CD1c-positive myeloid dendritic cell (primary cell): ENCODE measurements at regions not wholly inside any gene's neighbourhood (a gene's known extent, or its start where the extent isn't known, plus 50 kb on each side); places are given as distances from the start of the nearest gene placed in this dataset.
"Not testable (repeated sequence)": the region's sequence is repeated elsewhere in the genome, so short reads cannot be mapped to it uniquely, and the experiment has no call there.

Source experiments
- DNase-seq: peaks from one replicate; pipeline ENCODE4 v3.0.0-alpha.2; 2016; ENCODE audit errors: extremely low spot score

DNA sequence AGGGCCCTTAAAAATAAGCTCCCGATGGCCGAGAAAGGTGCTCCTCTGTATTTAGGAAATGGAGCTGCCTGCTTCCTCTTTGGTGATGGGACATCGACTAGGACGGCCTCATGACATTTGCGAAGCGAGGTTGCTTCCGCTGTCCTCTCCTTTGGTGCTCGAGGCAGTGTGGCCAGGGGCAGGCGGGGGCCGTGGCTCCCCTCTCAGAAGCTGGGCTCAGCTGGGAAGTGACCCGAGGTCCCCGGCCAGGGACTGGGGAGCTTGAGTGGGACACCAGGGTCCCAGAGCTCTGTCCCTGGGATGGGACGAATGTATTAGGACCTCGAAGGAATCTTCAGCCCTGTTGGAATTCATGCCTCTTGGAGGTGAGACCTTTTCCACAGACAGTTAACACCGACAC, 151.1 kb downstream of the CTTN start:
- no peak for DNase-seq

- no peak for DNase-seq
These were observed 151.5 kb downstream of the CTTN start for GRCh38 chr11:70549796-70550195.

GRCh38 chr11:70550456-70551195, 152.3 kb downstream of the CTTN start:
- no peak for DNase-seq

- DNase-seq, result no peak
These were observed 153.2 kb downstream of the CTTN start for GRCh38 chr11:70551351-70552166.

DNA sequence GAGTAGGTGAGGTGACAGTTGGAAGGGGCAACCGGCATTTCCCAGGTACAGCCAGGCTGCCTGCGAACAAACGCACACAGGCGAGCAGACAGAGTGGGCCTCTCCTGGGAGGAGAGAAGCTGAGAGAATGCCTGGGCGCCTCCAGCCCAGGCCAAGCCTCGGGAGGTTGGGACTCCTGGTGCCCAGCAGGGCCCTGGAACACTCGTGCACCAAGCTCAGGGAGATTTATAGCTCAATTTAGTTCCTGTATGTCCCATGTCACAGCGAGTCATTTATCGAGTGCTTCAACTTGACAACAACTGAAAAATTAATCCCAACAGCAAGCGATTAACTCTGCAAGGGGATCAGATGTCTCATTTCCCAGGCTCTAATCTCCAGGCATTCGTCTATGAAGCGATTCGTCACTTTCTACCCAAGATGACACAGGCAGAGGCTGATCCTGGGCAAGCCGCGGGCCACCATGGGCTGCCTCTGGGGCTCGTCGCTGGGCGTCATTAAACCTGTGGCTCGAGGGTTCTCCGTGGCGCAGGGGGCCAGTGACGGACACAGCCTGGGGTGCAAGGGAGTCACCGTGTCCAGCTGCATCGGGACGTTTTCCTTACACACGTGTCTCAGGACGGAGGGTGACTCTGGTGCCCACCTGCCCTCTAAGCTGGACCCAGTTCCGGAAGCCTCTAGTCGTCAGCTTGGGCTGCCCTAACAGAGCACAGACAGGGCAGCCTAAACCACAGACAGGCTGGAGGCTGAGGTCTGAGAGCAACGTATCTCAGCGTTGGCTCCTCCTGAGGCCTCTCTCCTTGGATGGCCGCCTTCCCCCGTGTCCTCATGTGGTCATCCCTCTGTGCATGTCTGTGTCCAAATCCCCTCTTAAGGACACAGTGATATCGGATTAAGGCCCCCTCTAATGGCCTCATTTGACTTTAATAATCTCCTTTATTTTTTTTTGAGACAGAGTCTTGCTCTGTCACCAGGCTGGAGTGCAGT, 154.1 kb downstream of the CTTN start:
- no peak for DNase-seq

DNA sequence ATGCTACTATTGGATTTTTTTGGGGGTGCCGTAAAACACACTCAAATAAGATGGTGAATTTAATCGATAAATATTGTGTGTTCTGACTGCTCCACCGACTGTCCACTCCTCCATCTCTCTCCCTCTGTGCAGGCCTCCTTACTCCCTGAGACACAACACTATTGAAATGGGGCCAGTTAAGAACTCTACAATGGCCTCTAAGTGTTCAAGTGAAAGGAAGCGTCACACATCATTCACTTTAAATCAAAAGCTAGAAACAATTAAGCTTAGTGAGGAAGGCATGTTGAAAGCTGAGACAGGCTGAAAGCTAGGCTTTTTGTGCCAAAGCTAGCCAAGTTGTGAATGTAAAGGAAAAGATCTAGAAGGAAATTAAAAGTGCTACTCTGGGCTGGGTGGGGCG, 156.7 kb downstream of the CTTN start:
- DNase-seq, result no peak

DNA sequence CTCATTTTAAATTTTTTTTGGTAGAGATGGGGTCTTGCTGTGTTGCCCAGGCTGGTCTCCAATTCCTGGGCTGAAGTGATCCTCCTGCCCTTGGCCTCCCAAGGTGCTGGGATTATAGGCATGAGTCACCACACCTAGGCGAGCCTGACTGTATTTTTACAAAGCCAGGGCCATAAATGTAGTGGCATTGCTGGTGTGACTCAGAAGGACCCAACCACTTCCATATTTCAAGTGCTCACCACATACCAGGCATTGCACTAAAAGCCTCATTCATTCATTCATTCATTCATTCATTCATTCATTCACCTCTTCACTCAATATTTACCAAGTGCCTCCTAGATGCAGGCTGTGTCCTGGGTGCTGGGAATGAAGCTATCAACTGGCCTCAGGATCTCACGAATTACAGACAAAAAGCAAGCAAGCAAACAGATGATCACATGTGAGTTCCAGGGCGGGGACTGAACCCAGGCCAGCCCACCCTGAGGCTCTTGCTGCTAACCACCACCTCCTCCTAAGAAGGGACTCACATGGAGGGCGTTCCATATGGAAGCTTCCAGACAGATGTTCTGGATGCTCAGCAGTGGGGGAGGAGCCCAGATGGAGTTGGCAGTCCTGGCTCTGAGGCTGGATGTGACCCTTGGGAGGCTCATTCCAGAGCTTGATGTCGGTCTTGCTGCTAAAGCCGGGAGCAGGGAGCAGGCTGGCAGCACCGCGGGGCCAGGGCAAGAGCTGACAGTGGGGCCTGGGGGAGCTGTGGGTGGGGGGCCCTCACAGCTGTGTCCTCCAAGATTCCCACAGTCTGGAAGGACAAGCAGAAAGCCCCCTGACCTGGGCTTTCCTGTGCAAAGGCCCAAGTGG, 158.8 kb downstream of the CTTN start:
- DNase-seq, result no peak

DNA sequence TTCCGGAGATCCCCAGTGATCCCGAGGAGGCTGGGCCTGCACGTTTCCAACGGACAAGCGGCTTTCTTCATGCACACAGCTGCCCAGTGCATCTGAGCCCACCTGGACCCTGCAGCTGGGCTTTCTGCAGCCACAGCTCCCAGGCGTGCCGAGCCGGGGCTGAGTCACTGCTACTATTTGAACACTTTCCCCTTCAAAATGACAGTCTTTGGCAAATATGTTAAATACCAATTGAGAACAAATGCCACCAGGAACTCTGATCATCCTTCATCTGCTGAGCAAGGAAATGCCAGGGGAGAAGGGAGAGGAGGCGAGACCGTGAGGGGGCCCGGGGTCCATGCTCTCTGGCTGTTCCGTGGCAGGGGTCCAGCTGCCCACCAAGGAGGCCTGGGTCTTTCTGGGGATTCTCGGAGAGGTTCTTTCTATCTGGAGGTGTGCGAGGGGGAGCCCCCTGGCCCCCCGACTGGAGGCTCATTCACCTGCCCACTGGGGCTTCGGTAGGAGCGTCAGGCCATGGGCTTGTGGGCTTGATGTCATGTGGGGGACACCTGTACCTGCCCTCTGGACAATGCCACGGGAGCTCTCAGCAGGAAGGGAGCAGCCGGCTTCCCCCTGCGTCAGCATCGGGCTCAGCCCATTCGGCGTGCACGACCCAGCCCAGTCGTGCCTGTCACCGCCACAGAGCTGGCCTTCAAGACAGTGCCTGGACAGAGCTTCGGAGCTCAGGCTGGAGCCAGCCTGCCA, 159.6 kb downstream of the CTTN start:
- DNase-seq, result no peak

DNA sequence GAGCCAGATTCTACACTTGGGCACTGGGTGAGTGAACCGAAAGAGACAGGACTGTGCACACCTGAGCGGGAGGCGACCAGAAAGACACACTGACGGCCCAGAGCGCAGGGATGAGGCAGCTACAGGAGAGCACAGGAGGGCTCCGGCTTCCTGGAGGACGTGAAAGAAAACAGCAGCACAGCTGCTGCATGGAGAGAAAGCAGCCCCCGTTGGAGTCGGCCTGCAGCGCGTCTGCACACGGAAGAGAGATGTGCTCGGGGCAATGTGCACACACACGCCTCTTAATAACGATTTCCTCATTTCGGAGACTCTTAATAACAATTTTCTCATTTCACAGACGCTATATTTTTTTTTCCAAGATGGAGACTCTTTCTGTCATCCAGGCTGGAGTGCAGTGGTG, 160.4 kb downstream of the CTTN start:
- no peak for DNase-seq

GRCh38 chr11:70559516-70559915, 161.2 kb downstream of the CTTN start:
- DNase-seq, result no peak

- DNase-seq, result not testable (repeated sequence)
These were observed 162.3 kb downstream of the CTTN start for GRCh38 chr11:70560621-70561020.

DNA sequence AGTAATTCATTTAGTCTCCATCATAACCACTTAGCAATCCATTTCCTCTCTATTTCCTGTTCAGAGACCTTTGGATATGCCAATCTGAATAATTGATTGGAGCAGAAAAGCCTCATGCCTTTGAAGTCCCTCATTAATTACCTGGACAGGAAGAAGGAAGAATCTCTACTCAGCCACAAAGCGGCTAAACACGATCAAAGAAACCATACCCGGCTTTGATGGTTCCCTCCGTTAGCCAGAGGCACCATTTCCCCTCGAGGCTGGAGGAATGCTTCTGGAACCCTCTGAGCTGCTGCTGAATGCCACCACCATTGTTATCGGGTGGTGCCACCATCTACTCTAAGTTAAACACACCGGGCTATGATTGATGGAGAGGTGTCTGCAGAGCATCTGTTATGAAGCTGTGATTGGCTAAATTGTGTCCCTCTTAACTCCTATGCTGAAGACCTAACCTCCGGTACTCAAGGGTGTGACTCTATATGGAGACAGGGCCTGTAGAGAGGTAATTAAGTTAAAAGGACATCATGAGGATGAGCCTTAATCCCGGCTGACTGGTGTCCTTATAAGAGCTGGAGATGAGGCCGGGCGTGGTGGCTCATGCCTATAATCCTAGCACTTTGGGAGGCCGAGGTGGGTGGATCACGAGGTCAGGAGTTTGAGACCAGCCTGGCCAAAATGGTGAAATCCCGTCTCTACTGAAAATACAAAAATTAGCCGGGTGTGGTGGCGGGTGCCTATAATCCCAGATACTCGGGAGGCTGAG, 168.6 kb downstream of the CTTN start:
- DNase-seq, result no peak

DNA sequence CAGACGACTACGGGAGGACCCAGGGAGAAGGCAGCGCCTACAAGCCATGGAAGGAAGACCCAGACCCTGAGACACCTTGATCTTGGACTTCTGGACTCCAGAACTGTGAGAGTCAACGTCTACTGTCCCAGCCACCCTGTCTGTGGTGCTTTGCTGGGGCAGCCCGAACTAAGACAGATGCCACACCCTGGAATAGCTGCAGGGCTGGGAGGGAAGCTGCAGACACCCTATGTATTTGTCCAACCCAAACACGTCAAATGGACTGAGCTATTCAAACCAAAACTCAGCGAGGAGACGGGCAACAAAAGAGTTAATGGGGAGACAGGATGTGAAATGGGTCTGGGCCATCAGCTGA, 169.3 kb downstream of the CTTN start:
- DNase-seq, result no peak

DNA sequence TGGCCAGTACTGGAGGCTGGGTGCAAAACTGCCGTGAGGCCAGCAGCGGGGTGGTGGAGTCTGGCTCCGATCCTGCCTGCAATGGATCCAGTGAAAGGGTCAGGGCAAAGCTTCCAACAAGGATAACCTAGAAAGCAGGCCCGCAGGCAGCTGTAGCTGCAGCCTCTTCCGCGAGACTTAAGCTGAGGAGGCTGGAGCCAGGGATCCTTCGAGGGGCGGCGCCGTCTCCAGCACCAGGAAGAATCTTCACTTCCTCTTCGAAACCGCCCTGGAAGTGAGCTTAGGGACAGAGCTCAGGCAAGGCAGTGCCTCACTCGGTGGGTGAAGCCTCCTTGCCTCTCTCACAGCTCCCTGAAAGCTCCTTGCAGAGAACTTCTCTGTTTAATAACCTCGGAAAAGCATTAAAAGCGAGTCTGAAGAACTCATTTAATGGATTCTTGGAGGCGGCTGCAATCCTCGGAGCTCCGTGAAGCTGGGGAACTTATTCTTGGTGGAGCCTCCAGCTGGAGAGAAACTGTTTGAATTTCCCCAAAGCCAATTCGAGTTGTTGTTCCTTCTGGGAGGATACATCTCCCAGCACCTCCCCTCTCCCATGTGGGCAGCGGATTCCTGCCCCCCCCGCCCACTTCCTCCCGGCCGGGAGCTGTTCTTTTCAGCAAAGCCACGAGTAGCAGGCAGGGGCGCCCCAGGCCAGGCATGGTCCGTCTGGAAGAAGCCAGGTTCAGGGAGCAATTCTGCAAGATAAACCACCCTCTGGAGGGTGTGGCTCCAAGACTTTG, 169.9 kb downstream of the CTTN start:
- DNase-seq, result peak; percentile 60

GRCh38 chr11:70568814-70569617, 170.7 kb downstream of the CTTN start:
- DNase-seq, result no peak

GRCh38 chr11:70569618-70569890, 171.2 kb downstream of the CTTN start:
- no peak for DNase-seq

GRCh38 chr11:70569996-70570692, 171.8 kb downstream of the CTTN start:
- DNase-seq, result no peak
